Fibroblast of the conjunctiva (primary cell): ENCODE measurements at regions not wholly inside any gene's neighbourhood (a gene's known extent, or its start where the extent isn't known, plus 50 kb on each side); places are given as distances from the start of the nearest gene placed in this dataset.

Experiments used
- DNase-seq: peaks from one replicate; pipeline ENCODE4 v3.0.0-alpha.2; 2010; ENCODE audit warnings: low read depth

DNA sequence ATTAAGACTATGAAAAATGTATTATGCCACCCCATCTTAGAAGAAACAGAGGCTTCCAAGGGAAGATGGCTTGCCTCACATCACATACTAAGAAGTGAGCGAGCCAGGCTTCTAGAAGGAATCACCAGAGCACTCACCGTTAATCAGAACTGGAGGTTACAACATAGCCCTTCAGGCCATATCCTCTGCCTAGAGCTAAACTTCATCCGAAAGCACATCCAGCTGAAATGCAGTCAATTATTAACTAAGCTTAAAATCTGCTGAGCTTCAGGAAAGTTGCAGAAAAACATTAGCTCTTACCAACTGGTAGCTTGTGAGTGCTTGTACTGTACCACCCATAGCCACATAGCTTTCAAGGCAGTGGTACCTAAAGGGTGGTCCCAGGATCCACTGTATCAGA lies 483.2 kb downstream of the TBL1XR1 start:
- DNase-seq = no peak

DNA sequence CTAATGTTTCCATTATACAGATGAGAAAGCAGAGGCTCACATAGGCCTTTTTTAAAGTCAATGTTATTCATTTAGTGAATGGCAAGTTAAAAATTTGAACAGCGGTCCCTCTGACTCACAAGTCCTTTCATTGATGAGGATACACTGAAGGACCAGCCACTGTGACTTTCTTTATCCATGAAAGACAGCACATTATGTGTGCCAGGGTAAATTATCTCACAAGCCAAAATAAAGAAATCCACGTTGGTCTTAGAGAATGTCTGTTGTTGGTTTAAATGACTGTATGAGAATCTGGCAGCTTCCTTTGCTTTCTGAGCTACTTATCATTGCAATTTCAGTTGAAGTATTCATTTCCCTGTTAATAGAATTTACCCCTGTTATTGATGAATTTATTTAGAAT lies 485.1 kb downstream of the TBL1XR1 start:
- no peak for DNase-seq

DNA sequence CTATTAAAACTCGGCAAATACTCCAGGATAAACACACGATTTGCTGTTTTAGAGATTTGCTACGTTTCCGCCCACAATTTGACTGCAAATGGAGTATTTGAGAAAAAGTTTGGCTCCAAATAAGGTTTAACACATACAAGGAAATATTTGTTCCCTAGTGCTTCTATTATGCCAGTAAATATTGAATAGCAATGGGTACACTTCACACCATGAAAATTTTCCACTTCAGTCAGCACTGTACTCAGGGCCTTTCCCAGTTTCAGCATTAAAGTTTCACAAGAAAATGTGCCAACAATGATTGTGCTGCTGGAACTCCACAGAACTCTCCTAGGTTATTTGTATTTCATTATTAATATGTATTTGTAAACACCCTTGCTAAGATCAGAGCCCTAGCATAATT lies 498.0 kb downstream of the TBL1XR1 start:
- no peak for DNase-seq

DNA sequence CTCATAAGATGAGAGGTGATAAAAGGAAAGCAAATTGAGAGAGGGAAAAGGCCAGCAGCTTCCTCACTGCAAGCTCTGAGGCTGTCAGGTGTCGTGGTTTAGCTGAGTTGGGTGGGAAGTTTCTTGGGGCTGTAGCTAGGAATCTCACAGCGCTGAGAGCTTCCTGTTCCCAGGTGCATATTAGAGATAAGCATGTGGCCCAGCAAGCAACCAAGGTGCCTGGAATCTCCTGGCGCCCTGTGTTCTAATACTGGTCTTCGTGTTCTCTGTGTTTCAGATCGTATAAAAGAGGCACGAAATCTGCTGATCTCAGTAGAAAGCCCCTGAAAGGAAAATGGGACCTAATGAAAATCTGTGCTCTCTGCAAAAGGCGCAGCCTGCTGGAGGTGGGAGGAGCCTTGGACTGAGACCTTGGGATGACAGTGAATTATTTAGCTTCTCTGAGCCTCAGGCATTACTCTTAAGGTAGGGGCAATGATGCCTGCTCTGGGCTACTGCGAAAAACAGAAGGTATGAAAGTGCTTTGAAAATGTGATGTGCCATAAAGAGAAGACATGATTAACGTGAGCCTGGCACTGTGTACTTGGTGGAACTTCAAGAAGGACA lies 499.9 kb downstream of the TBL1XR1 start:
- DNase-seq = no peak

DNA sequence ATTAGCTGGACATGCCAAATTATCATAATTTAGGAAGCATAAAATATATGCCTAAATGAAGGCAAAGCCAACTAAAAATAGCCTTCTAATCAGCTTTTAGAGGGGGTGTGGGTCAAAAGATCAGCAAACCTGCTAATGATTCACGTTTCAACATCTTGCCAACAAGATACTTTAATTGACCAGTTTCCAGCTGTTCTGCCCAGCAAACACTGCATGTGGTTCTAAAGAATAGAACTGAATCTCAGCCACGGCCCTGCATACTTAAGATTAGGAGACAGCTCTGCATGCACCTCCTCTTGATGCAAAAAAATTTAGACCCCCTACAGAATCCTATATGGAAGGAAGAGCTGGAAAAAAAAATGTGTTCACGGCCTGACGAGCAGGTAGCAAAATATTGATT lies 500.5 kb downstream of the TBL1XR1 start:
- DNase-seq = no peak

- no peak for DNase-seq
These were observed 504.1 kb downstream of the TBL1XR1 start for GRCh38 chr3:176692966-176693785.

DNA sequence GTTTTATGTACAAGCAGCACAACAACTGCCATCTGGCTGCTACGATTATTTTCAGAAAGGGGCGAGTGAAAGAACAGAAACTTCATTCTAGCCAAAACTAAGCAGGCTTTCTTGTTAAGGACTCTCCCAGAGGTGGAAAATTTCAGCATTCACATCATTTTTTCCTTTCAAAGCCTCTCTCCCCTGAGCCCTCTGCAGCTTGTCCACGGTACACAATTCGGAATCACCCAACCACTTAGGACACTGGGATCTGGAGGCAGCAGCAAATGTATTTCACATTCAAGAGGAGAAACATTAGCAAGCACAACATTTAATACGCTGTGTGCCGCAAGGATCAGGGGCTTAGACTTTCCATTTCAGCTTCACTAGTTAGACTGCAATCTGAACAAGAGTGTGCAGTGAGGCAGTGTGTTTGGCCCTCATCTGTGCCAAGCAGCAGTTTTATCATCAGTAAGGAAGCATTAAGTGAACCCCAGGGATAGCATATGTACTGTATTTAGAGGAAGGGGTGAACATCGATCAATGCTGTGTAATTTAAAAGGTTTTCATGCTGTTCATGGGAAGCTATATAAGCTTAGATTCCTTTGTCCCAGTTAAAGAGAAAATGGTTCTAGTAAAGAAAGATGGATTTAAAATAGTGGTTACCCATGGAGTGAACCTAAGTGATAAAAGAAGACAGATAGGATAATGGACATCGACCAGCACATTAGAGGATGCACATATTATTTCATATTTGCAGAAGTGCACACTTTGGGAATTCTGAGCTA lies 504.9 kb downstream of the TBL1XR1 start:
- DNase-seq = no peak

DNA sequence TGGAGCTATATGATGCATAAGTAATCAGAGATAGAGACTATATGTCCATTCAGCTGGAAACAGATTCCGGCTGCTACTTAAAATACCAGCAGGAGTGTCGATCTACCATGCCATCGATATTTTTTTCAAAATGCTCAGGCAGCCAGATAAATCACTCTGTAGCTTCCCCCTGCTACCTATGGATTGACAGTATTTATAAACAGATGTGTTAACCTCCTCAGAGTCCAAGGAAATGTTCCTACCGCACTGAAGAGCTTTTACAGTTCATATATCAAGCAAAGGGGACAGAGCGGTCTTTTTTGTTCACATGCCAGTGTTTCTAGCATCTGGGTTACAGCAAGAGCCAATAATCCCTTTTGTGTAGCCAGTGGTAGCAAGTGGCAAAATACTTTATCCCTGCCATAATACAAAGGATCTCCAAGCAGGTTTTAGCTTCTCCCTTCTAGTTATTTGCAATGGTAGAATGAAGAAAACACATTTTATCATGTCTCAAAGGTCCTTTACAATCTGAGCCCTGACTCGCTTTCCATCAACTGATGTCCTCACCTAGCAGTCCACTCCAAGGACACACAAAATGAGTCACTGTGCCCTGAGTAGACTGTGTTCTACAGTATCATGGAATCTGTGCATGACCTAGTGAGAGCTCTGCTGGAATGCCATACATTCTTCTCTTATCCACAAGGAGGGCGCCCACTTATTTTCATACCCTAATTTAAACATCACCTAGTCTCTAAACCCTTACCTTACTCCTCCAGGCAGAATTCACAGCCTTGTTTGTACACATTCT lies 507.0 kb downstream of the TBL1XR1 start:
- no peak for DNase-seq

DNA sequence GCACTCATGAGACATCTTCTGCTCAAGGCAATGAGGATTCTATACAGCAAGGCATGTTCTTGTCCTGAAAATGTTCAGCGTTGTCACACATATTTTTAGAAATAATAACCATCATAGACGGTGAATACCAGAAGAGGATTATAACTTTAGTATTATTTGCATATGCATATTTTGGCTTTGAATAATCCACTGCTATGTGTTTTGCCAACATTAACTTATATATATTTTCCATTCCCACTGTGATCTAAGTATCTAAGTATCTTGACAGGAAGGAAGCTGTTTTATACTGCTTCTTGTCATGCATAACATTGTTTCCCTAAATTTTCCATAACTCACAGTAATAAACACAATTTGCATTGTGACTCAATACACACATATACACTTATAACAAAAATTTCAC lies 509.5 kb downstream of the TBL1XR1 start:
- no peak for DNase-seq

DNA sequence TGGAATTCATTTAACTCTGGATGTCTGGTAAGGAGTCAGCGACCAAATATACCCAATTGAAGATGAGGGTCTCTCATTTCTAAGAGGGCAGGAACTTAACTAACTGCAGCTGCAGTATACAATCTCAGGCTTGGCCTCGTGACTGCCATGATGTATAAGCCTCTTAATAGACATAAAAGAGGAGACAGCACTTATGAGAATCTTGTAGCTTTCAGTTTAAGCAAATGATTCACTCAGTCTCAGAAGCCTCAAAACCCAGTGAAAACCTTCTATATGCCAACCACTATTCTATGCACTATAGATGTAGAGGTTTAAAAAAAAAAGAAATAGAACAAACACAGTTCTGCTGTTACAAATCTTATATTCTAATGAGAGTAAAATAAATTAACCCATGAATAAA lies 513.9 kb downstream of the TBL1XR1 start:
- no peak for DNase-seq

DNA sequence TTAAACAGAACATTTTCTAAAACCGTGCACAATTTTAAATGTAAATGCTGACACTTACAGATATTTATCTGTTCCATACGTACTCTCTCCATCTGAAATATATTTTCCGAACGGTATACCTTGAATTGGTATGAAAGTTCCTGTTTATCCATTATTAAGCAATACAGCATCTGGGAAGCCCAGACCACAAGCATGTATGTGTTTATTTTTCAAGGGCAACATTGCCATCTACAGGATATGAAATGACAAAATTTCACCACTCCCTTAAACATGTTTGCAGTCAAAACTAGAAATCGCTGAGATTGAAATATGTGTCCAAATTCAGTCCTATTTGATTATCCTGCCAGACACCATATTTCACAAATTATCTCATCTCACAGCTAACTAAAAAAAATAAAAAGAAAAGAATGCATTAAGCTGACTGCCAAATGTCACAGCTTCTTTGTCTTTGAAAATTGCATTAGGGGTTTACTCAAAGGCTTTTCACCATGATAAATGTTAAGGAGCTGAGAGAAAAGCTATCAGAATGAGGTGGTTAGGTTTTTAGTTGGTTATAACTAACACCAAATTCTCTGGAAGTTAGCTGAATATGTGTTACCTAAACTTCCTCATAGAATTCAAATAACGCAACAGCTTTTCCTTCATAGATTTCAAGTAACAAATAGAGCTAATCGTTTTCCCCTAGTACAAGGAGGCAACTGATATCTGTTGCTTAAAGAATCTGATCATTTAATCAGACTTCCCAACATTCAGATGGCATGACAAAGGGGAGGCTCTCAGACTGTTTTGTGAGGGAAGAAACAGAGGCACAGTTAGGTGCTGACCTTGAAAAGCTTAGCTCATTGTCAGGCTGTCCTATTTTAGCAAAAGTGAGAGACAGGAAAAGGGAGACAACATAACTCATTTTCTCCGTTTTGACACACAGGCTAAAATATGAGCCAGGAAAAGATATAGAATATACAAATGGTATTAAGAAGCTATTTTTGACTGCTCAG lies 533.1 kb downstream of the TBL1XR1 start:
- DNase-seq = peak; percentile 68

- DNase-seq = no peak
These were observed 533.9 kb downstream of the TBL1XR1 start for GRCh38 chr3:176663387-176663786.

DNA sequence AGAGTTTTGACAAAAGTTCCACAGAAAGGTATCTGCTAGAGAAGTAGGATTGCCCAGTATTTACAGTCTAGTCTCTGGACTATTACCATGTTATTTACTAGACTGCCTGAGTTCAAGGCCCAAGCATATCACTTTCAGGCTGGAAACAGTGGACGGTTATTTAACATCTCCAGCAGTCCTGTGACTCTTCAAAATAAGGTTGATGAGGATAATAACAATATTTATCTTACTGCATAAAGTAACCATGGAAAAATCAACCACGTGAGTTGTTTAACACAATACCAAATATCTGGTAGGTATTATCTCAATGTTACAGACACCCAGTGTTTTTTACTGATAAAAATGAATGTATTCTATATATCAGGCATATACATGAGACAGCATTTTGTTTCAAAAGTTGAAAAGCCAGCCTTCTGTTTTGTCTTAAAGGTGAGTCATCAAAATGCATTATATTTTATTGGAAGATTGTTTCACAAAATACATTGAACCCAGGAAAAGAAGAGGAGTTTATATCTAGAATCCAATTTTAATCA lies 535.8 kb downstream of the TBL1XR1 start:
- DNase-seq = no peak

GRCh38 chr3:176655404-176656094 lies 541.7 kb downstream of the TBL1XR1 start:
- no peak for DNase-seq

DNA sequence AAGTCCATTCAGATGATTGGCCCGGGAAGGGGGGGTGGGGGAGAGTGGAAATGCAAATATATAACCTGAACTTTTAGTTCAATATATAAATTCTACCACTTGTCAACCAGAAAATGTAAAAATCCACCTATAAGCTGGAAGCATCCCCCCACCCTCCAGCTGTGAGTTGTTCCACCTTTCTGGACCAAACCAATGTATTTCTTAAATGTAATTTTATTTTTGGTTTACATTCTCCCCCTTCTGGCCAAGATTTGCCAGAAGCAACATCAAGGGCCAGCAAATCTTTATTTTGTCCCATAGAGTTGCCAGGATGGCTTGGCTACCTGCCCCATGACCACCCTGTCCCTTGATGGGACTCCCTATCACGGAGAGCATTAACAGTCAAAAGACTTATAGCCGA lies 545.7 kb downstream of the TBL1XR1 start:
- DNase-seq = no peak

DNA sequence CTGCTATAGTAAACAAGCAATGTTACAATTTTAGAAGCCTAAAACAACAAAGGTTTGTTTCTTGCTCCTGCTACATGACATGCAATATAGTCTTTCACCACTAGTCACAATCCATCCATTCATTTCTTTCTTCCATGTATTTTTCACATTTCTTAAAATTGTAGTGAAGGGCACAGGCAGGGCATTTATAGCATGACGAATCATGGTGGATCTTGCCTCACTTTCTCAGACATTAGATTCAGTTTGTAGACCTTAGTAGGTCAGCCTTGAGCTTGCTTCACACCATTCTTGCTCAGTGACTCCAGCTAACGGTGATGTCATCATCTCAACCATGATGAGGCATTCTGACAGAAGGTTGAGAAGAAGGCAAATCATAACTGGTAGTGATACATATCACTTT lies 546.8 kb downstream of the TBL1XR1 start:
- DNase-seq = no peak

DNA sequence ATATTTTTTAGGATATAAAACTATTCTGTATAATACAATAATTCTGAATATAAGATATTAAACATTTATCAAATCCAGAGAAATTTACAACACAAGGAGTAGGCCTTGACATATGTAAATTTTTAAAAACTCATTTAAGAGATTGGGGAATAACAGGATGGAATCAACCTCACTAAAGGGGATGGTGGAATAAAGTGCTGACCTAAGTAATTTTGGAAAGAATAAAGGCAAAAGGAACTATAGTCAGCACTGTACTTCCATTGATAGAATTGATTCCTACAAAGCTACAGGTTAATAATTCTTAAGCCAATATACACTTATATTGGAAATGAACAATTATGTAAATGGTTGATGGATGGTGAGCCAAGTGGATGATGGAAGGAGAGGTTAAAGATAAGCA lies 549.3 kb downstream of the TBL1XR1 start:
- DNase-seq = no peak

DNA sequence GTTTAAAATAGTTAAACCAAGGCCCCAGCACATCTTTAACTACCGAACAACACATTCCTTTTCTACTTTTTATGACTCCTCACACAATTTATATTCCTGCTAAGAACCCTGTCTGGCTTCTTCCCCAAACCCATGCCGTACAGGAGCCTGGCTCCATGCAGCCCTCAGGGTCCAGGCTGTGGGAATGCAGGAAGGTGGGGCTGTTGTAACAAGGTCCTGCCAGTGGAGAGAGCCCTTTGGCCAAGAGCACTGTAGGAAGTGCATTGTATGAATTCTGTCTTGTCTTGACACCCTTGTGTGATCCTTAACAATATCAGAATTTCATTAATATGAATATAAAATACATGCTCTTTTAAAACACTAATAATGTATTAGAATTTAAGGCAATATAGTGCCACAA lies 563.8 kb downstream of the TBL1XR1 start:
- no peak for DNase-seq

DNA sequence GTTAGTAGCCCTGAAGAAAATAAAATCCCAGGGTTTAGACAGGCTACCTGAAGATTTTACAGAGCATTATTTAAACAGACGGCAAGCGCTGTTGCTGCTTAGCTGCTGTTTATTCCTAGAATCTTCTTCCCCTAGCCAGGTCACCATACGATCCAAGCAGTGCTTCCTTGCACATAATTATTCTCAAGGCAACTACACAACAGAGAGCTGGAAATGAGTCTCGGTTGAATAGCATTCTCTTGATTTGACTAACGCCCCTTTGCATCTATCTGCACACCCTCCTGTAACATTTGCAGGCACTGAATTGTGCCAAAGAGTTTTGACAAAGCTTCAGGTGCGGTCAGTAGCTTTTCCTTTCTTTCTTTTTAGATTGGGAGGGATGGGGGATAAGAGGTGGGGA lies 564.4 kb downstream of the TBL1XR1 start:
- DNase-seq = no peak

DNA sequence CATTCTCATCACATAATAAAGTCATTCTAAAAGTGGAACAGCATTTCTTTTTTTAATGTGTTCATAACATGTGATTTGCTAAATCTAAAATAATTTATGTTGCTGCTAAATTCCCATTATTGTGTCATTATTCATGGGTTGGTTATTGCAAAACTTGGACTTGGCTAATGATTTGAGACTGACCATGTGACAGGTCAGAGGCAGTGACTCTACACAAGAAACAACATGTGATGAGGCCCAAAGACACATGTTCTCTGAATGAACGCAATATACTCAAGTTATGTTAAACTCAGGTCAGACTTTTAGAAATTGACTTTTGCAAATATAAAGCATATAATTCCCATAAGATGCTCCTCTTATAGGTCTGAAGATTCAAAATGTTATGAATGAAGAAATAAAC lies 566.1 kb downstream of the TBL1XR1 start:
- DNase-seq = no peak
